Esophagus squamous epithelium (tissue), 4 donors: ENCODE measurements at regions not wholly inside any gene's neighbourhood (a gene's known extent, or its start where the extent isn't known, plus 50 kb on each side); places are given as distances from the start of the nearest gene placed in this dataset.

Experiments used
- CTCF ChIP-seq, 6 experiments: fragments of 450-650 bp in 4 of 6; fragments of 200-600 bp in 2 of 6; sonication (generic) in 2 of 6; IDR thresholded peaks; one replicate each; pipeline ENCODE4 v1.5.1; 2016 to 2019; ENCODE audit warnings: antibody characterized with exemption in 6 of 6, mild to moderate bottlenecking in 4 of 6, moderate library complexity in 4 of 6
- POLR2A ChIP-seq, 4 donors: fragments of 450-650 bp; IDR thresholded peaks; one replicate each; pipeline ENCODE4 v1.6.1; 2017; ENCODE audit warnings: antibody characterized with exemption in 4 of 4, mild to moderate bottlenecking in 4 of 4, moderate library complexity in 3 of 4

- no peak for TF ChIP-seq CTCF (IDR thresholded peaks at IDR 0.05)
- no peak for TF ChIP-seq POLR2A (IDR thresholded peaks at IDR 0.05)
Observed at GRCh38 chr5:112681481-112681908, 56.2 kb upstream of the APC start.
